Smooth muscle cell (in vitro differentiated cells): ENCODE measurements at regions not wholly inside any gene's neighbourhood (a gene's known extent, or its start where the extent isn't known, plus 50 kb on each side); places are given as distances from the start of the nearest gene placed in this dataset.

ENCODE experiments used
- DNase-seq: peaks from one replicate; lab custom pipeline; 2025; ENCODE audit not compliant: unreplicated experiment; lab: John Stamatoyannopoulos, UW
- H2AFZ ChIP-seq: fragments of 200-600 bp; sonication (generic); 2 replicates; pipeline ENCODE4 v1.6.0; 2016; ENCODE audit warnings: antibody characterized with exemption, low read depth, mild to moderate bottlenecking
- H3F3A ChIP-seq: fragments of 200-600 bp; sonication (generic); 2 replicates; pipeline ENCODE4 v1.6.0; 2017; ENCODE audit warnings: antibody characterized with exemption, low read depth
- H3K27ac ChIP-seq: fragments of 200-600 bp; sonication (generic); 2 replicates; pipeline ENCODE4 v1.5.1; 2016; ENCODE audit warnings: low read depth, mild to moderate bottlenecking
- H3K27me3 ChIP-seq: fragments of 200-600 bp; sonication (generic); 2 replicates; pipeline ENCODE4 v1.6.1; 2016; ENCODE audit warnings: low read depth, mild to moderate bottlenecking
- H3K36me3 ChIP-seq: fragments of 200-600 bp; sonication (generic); 2 replicates; pipeline ENCODE4 v1.5.1; 2016; ENCODE audit warnings: low read depth
- H3K4me1 ChIP-seq: fragments of 200-600 bp; sonication (generic); 2 replicates; pipeline ENCODE4 v1.5.1; 2016; ENCODE audit warnings: low read depth
- H3K4me2 ChIP-seq: fragments of 200-600 bp; sonication (generic); 2 replicates; pipeline ENCODE4 v1.6.0; 2016; ENCODE audit warnings: mild to moderate bottlenecking
- H3K4me3 ChIP-seq: fragments of 200-600 bp; sonication (generic); 2 replicates; pipeline ENCODE4 v1.5.1; 2016; ENCODE audit warnings: mild to moderate bottlenecking
- H3K79me2 ChIP-seq: fragments of 200-600 bp; sonication (generic); 2 replicates; pipeline ENCODE4 v1.6.0; 2016; ENCODE audit warnings: low read depth, mild to moderate bottlenecking
- H3K9ac ChIP-seq: fragments of 200-600 bp; sonication (generic); 2 replicates; pipeline ENCODE4 v1.6.0; 2016; ENCODE audit warnings: low read depth
- H3K9me3 ChIP-seq: fragments of 200-600 bp; sonication (generic); replicated peaks from 2 replicates; pipeline ENCODE4 v1.5.1; 2016; ENCODE audit warnings: low read depth
- H4K20me1 ChIP-seq: fragments of 200-600 bp; sonication (generic); 2 replicates; pipeline ENCODE4 v1.6.0; 2016; ENCODE audit warnings: low read depth
- WGBS: methylation state at CpG from one replicate; pipeline ENCODE4 v1.1.7; 2016; ENCODE audit warnings: low lambda C conversion rate; 5-methylcytosine and 5-hydroxymethylcytosine counted together
- TF ChIP-seq, protein P1 (sequence below): fragments of 200-600 bp; sonication (generic); IDR thresholded peaks from 2 replicates; pipeline ENCODE4 v1.5.1; 2017; ENCODE audit warnings: borderline replicate concordance, mild to moderate bottlenecking, antibody characterized with exemption; ENCODE audit not compliant: insufficient read depth, poor library complexity, severe bottlenecking

DNA sequence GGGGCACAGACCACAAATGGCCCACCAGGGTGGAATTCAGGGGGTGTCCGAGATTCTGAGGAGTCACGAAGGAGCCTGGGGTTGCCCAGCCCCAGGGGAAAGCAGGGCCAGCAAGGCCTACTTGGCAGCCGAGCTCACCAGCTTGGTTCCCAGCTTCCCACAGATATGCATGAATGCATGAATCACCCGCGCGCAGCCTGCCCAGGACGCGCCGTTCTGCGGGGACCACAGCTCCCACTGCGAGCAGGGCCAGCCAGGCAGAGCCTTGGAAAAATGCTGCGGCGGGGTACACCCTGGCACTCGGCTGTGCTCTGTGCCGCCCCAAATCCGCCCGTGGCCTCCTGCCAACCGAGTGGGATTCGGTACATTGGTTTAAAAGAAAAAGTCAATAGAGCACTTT lies 211.0 kb downstream of the NFATC2 start:
- WGBS: 74% methylated on average over 19 of the region's 19 CpGs
- Histone ChIP-seq H3K9ac (no peak overlapping the region), H3K79me2 (no peaks in the 10 kb centered on the region), H3K9me3 (no peaks in the 10 kb centered on the region), H3F3A (peaks cover 7% of the 10 kb centered on the region), H3K4me1 (no peaks in the 10 kb centered on the region), H3K27me3 (no peaks in the 10 kb centered on the region), H3K36me3 (no peaks in the 10 kb centered on the region), H3K4me3 (no peak overlapping the region), H2AFZ (no peak overlapping the region), H3K4me2 (no peak overlapping the region), H4K20me1 (no peaks in the 10 kb centered on the region), H3K27ac (peak overlapping the region; percentile 80)
- DNase-seq: no peak
- TF ChIP-seq, protein P1, sequence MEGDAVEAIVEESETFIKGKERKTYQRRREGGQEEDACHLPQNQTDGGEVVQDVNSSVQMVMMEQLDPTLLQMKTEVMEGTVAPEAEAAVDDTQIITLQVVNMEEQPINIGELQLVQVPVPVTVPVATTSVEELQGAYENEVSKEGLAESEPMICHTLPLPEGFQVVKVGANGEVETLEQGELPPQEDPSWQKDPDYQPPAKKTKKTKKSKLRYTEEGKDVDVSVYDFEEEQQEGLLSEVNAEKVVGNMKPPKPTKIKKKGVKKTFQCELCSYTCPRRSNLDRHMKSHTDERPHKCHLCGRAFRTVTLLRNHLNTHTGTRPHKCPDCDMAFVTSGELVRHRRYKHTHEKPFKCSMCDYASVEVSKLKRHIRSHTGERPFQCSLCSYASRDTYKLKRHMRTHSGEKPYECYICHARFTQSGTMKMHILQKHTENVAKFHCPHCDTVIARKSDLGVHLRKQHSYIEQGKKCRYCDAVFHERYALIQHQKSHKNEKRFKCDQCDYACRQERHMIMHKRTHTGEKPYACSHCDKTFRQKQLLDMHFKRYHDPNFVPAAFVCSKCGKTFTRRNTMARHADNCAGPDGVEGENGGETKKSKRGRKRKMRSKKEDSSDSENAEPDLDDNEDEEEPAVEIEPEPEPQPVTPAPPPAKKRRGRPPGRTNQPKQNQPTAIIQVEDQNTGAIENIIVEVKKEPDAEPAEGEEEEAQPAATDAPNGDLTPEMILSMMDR: no peak

DNA sequence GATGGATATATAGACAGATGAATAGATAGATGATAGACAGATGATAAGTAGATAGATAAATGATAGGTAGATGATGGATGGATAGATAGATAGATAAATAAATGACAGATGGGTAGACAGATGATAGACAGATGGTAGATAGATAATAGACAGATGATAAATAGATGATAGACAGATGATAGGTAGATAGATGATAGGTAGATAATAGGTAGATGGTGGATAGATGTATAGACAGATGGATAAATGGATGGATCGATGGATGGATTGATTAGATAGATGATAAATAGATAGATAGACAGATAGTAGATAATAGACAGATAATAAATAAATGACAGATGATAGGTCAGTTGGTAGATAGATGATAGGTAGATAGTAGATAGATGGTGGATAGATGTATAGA lies 212.7 kb downstream of the NFATC2 start:
- H3K27ac ChIP-seq: peak overlapping the region; percentile 61
- H3K27me3 ChIP-seq: no peaks in the 10 kb centered on the region
- H3F3A ChIP-seq: peaks cover 5% of the 10 kb centered on the region
- no peak overlapping the region for H3K9ac ChIP-seq
- H3K4me2 ChIP-seq: no peak overlapping the region
- no peaks in the 10 kb centered on the region for H3K36me3 ChIP-seq
- WGBS: 96% methylated on average over 1 of the region's 1 CpG
- no peak overlapping the region for H3K4me3 ChIP-seq
- no peaks in the 10 kb centered on the region for H3K9me3 ChIP-seq
- DNase-seq: no peak
- no peaks in the 10 kb centered on the region for H3K4me1 ChIP-seq
- TF ChIP-seq, protein P1: no peak
- H4K20me1 ChIP-seq: no peaks in the 10 kb centered on the region
- H2AFZ ChIP-seq: no peak overlapping the region
- no peaks in the 10 kb centered on the region for H3K79me2 ChIP-seq

DNA sequence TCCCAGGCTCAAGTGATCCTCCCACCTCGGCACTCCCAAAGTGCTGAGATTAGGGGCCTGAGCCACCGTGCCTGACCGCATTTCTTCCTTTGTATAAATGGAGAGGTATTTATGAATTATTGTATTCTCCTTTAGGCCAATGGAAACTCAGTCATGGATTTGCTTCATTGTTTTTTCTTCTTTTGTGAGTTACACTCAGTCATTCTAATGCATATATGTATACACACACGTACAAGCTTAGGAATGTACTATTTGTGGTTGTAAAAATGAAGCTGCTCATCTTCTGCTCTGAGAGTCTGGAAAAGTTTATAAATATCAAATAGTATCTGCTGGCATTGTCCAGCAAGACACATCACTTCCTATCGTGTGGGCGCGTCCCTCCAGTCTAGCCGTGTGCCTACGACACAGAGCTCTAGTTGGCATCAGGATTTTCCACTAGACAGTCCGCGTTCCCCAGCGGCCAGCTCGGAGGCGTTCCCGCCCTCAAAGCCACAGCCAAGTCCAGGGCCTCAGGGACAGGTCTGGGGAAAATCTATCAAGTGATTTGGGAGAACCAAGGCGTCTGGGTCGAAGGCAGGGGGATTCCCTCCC lies 215.2 kb downstream of the NFATC2 start:
- no peaks in the 10 kb centered on the region for H3K4me1 ChIP-seq
- H2AFZ ChIP-seq: no peak overlapping the region
- H3K79me2 ChIP-seq: no peaks in the 10 kb centered on the region
- H4K20me1 ChIP-seq: no peaks in the 10 kb centered on the region
- H3K9me3 ChIP-seq: no peaks in the 10 kb centered on the region
- TF ChIP-seq, protein P1: no peak
- 37% methylated on average over 17 of the region's 17 CpGs for WGBS
- H3K4me2 ChIP-seq: peak overlapping the region; percentile 1
- peak overlapping the region; percentile 97 for H3K27ac ChIP-seq
- H3K36me3 ChIP-seq: no peaks in the 10 kb centered on the region
- no peaks in the 10 kb centered on the region for H3K27me3 ChIP-seq
- DNase-seq: no peak
- no peak overlapping the region for H3K4me3 ChIP-seq
- H3F3A ChIP-seq: no peaks in the 10 kb centered on the region
- peak overlapping the region; percentile 88 for H3K9ac ChIP-seq

DNA sequence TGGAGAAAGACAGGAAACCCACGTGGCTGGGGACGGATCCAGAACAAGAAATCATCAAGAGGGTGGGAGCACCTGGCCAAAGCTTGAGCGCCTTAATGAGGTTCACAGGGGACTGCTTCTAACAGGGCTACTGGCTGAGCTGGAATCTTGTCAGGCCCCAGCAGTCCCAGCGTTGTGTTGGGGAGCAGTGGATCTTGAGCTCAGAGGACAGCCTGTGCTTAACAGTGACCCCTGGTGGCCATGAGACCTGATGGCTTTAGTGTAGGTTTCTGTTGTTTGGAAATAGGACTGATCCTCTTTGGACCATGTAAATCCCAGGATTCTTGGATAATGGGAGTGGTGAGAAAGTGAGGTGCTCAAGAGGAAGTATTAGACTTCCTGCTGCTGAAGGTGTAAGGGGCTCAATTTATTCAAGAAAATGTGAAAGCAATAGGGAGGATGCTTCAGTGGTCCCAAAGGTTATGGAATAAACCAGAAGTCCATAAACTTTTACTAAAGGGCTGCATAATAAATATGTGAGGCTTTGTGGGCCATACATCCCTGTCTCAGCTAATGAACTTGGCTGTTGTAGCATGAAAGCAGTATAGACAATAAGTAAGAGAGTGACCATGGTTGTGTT lies 216.2 kb downstream of the NFATC2 start:
- no peak for DNase-seq
- Histone ChIP-seq H2AFZ (no peak overlapping the region), H3K4me3 (no peak overlapping the region), H3K27ac (peak overlapping the region; percentile 97), H3K79me2 (no peaks in the 10 kb centered on the region), H3K9me3 (no peaks in the 10 kb centered on the region), H4K20me1 (no peaks in the 10 kb centered on the region), H3K36me3 (no peaks in the 10 kb centered on the region), H3F3A (no peaks in the 10 kb centered on the region), H3K4me1 (no peaks in the 10 kb centered on the region), H3K9ac (peak overlapping the region; percentile 85), H3K4me2 (no peak overlapping the region), H3K27me3 (no peaks in the 10 kb centered on the region)
- 79% methylated on average over 4 of the region's 4 CpGs for WGBS
- TF ChIP-seq, protein P1: peak; percentile 46
